PFSK-1 (cell line): ENCODE measurements at regions not wholly inside any gene's neighbourhood (a gene's known extent, or its start where the extent isn't known, plus 50 kb on each side); places are given as distances from the start of the nearest gene placed in this dataset.

Experiments
- FOXP2 ChIP-seq: optimal IDR thresholded peaks from 2 replicates; pipeline ENCODE3; 2011; ENCODE audit warnings: borderline replicate concordance, control low read depth, inconsistent platforms; ENCODE audit not compliant: insufficient read depth; ENCODE audit errors: extremely low read length, extremely low read depth
- POLR2AphosphoS5 ChIP-seq: IDR thresholded peaks from 2 replicates; pipeline ENCODE4 v1.6.1; 2012; ENCODE audit warnings: low read depth, mild to moderate bottlenecking, control low read depth, low read length, moderate library complexity
- SIN3A ChIP-seq: IDR thresholded peaks from 2 replicates; pipeline ENCODE4 v1.6.1; 2012; ENCODE audit warnings: mild to moderate bottlenecking, low read length, moderate library complexity, borderline replicate concordance; ENCODE audit not compliant: insufficient read depth
- TAF1 ChIP-seq: IDR thresholded peaks from 2 replicates; pipeline ENCODE4 v1.6.1; 2012; ENCODE audit warnings: low read length, control low read depth, borderline replicate concordance; ENCODE audit not compliant: insufficient read depth
- TF ChIP-seq, protein P1 (sequence below), 2 experiments: IDR thresholded peaks; 2 replicates each; pipeline versions ENCODE4 v1.6.1 to v1.8.0; 2011 to 2012; ENCODE audit warnings: low read depth in 2 of 2, low read length in 2 of 2, control low read depth in 1 of 2, inconsistent platforms in 1 of 2, mild to moderate bottlenecking in 1 of 2, moderate library complexity in 1 of 2; ENCODE audit not compliant: insufficient read depth in 1 of 2

DNA sequence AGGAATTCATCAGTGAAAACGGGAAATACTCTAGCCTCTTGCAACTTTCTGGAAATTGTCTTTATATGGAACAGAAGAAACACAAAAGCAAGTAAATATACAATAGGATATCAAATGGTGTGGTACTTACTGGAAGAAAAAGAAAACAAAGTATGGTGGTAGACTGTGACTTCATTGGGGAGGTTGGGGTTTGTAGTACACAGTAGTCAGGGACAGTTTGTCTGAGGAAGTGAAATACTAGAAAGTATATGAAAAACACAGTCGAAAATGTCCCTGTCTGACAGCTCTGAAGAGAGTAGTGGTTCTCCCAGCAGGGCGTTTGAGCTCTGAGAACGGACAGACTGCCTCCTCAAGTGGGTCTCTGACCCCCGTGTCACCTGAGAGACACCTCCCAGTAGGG is 390.0 kb upstream of the NWD2 start:
- TF ChIP-seq, protein P1, sequence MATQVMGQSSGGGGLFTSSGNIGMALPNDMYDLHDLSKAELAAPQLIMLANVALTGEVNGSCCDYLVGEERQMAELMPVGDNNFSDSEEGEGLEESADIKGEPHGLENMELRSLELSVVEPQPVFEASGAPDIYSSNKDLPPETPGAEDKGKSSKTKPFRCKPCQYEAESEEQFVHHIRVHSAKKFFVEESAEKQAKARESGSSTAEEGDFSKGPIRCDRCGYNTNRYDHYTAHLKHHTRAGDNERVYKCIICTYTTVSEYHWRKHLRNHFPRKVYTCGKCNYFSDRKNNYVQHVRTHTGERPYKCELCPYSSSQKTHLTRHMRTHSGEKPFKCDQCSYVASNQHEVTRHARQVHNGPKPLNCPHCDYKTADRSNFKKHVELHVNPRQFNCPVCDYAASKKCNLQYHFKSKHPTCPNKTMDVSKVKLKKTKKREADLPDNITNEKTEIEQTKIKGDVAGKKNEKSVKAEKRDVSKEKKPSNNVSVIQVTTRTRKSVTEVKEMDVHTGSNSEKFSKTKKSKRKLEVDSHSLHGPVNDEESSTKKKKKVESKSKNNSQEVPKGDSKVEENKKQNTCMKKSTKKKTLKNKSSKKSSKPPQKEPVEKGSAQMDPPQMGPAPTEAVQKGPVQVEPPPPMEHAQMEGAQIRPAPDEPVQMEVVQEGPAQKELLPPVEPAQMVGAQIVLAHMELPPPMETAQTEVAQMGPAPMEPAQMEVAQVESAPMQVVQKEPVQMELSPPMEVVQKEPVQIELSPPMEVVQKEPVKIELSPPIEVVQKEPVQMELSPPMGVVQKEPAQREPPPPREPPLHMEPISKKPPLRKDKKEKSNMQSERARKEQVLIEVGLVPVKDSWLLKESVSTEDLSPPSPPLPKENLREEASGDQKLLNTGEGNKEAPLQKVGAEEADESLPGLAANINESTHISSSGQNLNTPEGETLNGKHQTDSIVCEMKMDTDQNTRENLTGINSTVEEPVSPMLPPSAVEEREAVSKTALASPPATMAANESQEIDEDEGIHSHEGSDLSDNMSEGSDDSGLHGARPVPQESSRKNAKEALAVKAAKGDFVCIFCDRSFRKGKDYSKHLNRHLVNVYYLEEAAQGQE (IDR thresholded peaks at IDR 0.05; ENCODE audit: insufficient read depth in 1 of 2, low read depth in 2 of 2, low read length in 2 of 2), result no peak
- TF ChIP-seq POLR2AphosphoS5, result no peak
- TF ChIP-seq SIN3A, result no peak
- TF ChIP-seq FOXP2, result no peak
- TF ChIP-seq TAF1, result no peak
